ENCODE measurements at regions not wholly inside any gene's neighbourhood (a gene's known extent, or its start where the extent isn't known, plus 50 kb on each side); places are given as distances from the start of the nearest gene placed in this dataset.

DNA sequence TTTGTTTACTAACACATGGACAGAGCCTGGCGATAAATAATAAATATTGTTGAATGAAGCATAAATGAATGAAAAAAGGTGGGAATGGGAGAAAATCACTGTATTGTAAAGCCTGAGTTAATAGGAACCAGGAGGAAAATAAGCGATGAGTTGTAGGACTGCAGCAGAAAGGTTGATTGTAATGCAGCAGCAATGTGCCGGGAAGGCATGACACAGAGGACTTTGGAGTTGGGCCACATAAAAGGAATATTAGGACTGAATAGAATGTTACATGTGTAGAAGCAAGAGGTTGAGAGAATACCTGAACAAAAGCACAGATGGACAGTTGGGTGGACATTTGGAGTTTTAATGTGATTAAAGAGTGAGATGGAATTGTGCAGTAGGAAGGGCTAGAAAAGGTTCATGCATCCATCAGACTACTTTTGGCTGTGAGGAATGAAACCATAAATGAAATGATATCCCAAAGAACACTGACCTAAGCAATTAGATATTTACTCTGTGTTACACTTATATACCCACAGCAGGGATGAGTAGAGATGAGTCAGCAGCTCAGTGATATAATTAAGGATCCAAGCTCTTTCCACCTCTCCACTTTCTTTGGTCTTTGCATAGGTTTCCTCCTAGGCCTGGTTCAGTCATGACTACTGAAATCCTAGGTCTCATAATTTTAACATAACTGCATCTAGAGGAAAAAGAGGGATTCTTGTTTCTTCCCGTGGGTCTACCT lies 55.4 kb downstream of the CCER1 start:
- Histone ChIP-seq H3K4me3 (no peak overlapping the region), H3K27ac (no peak overlapping the region), H3K27me3 (no peaks in the 10 kb centered on the region), H3K4me1 (no peaks in the 10 kb centered on the region), H3K9me3 (no peaks in the 10 kb centered on the region), H3K36me3 (no peaks in the 10 kb centered on the region)
- WGBS, 4 donors: 67 to 85% (median 75%) methylated on average over 4 of the region's 4 CpGs
- intact Hi-C loops (cut with DNase I): loop anchor here in 1 of 10 donors (10.0 kb wide), 1 partner anchor 205 kb away; no protein-coding TSS in a partner anchor
- TF ChIP-seq, protein P1, sequence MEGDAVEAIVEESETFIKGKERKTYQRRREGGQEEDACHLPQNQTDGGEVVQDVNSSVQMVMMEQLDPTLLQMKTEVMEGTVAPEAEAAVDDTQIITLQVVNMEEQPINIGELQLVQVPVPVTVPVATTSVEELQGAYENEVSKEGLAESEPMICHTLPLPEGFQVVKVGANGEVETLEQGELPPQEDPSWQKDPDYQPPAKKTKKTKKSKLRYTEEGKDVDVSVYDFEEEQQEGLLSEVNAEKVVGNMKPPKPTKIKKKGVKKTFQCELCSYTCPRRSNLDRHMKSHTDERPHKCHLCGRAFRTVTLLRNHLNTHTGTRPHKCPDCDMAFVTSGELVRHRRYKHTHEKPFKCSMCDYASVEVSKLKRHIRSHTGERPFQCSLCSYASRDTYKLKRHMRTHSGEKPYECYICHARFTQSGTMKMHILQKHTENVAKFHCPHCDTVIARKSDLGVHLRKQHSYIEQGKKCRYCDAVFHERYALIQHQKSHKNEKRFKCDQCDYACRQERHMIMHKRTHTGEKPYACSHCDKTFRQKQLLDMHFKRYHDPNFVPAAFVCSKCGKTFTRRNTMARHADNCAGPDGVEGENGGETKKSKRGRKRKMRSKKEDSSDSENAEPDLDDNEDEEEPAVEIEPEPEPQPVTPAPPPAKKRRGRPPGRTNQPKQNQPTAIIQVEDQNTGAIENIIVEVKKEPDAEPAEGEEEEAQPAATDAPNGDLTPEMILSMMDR (IDR thresholded peaks at IDR 0.05): no peak
- no peak for TF ChIP-seq POLR2A (IDR thresholded peaks at IDR 0.05)
- DNase-seq (no peak), ATAC-seq (no peak)

DNA sequence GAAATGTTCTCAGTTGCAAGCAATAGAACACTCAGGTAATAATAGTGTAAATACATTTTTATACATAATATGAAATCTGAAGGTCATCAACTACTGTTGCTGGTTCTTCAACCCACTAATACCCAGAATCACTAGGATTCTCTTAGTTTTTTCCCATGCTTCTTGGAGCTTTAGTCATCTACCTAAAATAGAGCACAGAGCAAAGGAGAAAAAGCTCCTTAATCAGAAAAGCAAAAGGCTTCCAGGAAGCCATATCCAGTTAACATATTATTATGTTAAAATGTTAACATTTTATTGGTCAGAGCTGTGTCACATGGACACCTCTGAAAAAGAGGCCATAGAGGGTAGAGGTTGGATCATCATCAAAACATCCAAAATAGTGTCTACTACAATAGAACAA lies 57.0 kb downstream of the CCER1 start:
- Histone ChIP-seq H3K27me3 (no peaks in the 10 kb centered on the region), H3K36me3 (no peaks in the 10 kb centered on the region), H3K9me3 (no peaks in the 10 kb centered on the region), H3K4me1 (no peaks in the 10 kb centered on the region), H3K27ac (no peak overlapping the region), H3K4me3 (no peak overlapping the region)
- no peak for ATAC-seq
- DNase-seq: no peak
- TF ChIP-seq POLR2A (IDR thresholded peaks at IDR 0.05): no peak
- TF ChIP-seq, protein P1 (IDR thresholded peaks at IDR 0.05): no peak
- intact Hi-C loops (cut with DNase I): no loop called here

DNA sequence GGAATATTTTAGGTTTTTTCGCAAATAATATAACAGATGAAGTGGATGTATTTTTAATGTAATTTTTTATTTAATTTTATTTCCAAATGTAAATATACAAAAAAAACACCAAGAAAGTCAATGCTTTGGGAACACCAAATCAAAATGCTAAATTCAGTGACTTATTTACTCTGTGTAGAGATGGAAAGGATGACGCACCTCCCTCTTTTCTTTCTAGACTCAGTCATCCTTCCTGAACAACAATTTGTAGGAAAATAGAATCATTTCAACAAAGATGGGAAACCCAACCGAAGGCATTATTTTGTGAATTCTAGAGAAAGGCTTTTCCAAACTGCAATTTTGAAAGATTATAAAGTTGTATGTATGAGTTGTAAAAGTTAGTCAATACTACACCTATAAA lies 57.7 kb downstream of the CCER1 start:
- WGBS, 4 donors: 86 to 92% (median 91%) methylated on average over 3 of the region's 3 CpGs
- TF ChIP-seq, protein P1 (IDR thresholded peaks at IDR 0.05): no peak
- no peak for TF ChIP-seq POLR2A (IDR thresholded peaks at IDR 0.05)
- intact Hi-C loops (cut with DNase I): no loop called here
- H3K27ac ChIP-seq: no peak overlapping the region
- H3K4me3 ChIP-seq: no peak overlapping the region
- no peaks in the 10 kb centered on the region for H3K9me3 ChIP-seq
- no peaks in the 10 kb centered on the region for H3K27me3 ChIP-seq
- no peaks in the 10 kb centered on the region for H3K4me1 ChIP-seq
- H3K36me3 ChIP-seq: no peaks in the 10 kb centered on the region
- DNase-seq (no peak), ATAC-seq (no peak)

DNA sequence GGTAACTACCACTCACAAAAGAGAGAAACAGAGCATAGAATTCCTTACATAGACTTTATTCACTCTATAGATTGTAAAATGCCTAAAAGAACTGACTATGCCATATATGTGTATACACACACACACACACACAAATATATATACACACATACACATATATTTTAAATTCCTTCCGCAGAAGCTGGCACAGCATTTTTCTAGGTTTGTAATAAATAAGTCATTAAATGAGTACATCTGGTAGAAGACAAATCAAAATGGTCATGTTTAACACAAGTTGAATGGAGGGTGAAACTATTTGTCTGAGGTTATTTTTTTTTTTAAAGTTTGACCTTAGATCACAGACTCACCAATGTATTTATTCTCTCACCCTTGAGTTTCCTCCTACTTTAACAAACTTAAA lies 58.2 kb downstream of the CCER1 start:
- DNase-seq: no peak
- intact Hi-C loops (cut with DNase I): no loop called here
- WGBS, 4 donors: 94 to 98% (median 97%) methylated on average over 1 of the region's 1 CpG
- Histone ChIP-seq H3K9me3 (no peaks in the 10 kb centered on the region), H3K4me3 (no peak overlapping the region), H3K27ac (no peak overlapping the region), H3K36me3 (no peaks in the 10 kb centered on the region), H3K27me3 (no peaks in the 10 kb centered on the region), H3K4me1 (no peaks in the 10 kb centered on the region)
- no peak for TF ChIP-seq POLR2A (IDR thresholded peaks at IDR 0.05)
- TF ChIP-seq, protein P1 (IDR thresholded peaks at IDR 0.05): no peak
- no peak for ATAC-seq

Data from heart left ventricle (tissue), 16 donors.